Endodermal cell (in vitro differentiated cells): ENCODE measurements at regions not wholly inside any gene's neighbourhood (a gene's known extent, or its start where the extent isn't known, plus 50 kb on each side); places are given as distances from the start of the nearest gene placed in this dataset.
"Not testable (repeated sequence)": the region's sequence is repeated elsewhere in the genome, so short reads cannot be mapped to it uniquely, and the experiment has no call there.

ENCODE experiments used
- DNase-seq: peaks from one replicate; pipeline ENCODE4 v3.0.0-alpha.2; 2017
- H3K27ac ChIP-seq: 2 replicates; pipeline ENCODE4 v1.5.1; 2013; ENCODE audit warnings: mild to moderate bottlenecking, low read depth, low read length, moderate library complexity
- H3K27me3 ChIP-seq: 2 replicates; pipeline ENCODE4 v1.6.1; 2013; ENCODE audit warnings: mild to moderate bottlenecking, low read length, moderate library complexity; ENCODE audit not compliant: insufficient read depth, control insufficient read depth, poor library complexity, severe bottlenecking
- H3K36me3 ChIP-seq: 2 replicates; pipeline ENCODE4 v1.7.0; 2013; ENCODE audit warnings: mild to moderate bottlenecking, low read length, moderate library complexity; ENCODE audit not compliant: control insufficient read depth, insufficient read depth
- H3K4me1 ChIP-seq: one replicate; pipeline ENCODE4 v1.7.0; 2013; ENCODE audit warnings: low read length; ENCODE audit not compliant: control insufficient read depth, insufficient read depth
- H3K4me3 ChIP-seq: 2 replicates; pipeline ENCODE4 v1.5.1; 2013; ENCODE audit warnings: mild to moderate bottlenecking, low read length, moderate library complexity
- H3K9ac ChIP-seq: 2 replicates; pipeline ENCODE4 v1.6.1; 2013; ENCODE audit warnings: mild to moderate bottlenecking, low read length, moderate library complexity; ENCODE audit not compliant: poor library complexity, severe bottlenecking; ENCODE audit errors: extremely low read depth
- H3K9me3 ChIP-seq: 2 replicates; pipeline ENCODE4 v1.6.1; 2013; ENCODE audit warnings: mild to moderate bottlenecking, low read length, moderate library complexity; ENCODE audit not compliant: control insufficient read depth
- H3K27ac Mint-ChIP-seq: 2 replicates; pipeline ENCODE4 v1.8.0; 2020; ENCODE audit warnings: mixed read lengths
- H3K27me3 Mint-ChIP-seq: 2 replicates; pipeline ENCODE4 v1.8.0; 2021; ENCODE audit warnings: mild to moderate bottlenecking, mixed read lengths; ENCODE audit not compliant: insufficient read depth
- H3K36me3 Mint-ChIP-seq: 2 replicates; pipeline ENCODE4 v1.8.0; 2020; ENCODE audit warnings: low read depth, mixed read lengths
- H3K4me1 Mint-ChIP-seq: 2 replicates; pipeline ENCODE4 v1.8.0; 2020; ENCODE audit warnings: mixed read lengths
- H3K4me3 Mint-ChIP-seq: 2 replicates; pipeline ENCODE4 v1.8.0; 2020; ENCODE audit warnings: mild to moderate bottlenecking, moderate library complexity, mixed read lengths
- H3K9me3 Mint-ChIP-seq: 2 replicates; pipeline ENCODE4 v1.8.0; 2020; ENCODE audit warnings: mild to moderate bottlenecking, mixed read lengths
- WGBS, 2 experiments: methylation state at CpG; one replicate each; pipeline versions ENCODE4 v1.1.5 to v1.1.7; 2013; ENCODE audit warnings: missing lambda C conversion rate in 2 of 2, mixed read lengths in 1 of 2; ENCODE audit not compliant: insufficient coverage in 1 of 2, insufficient read length in 1 of 2; 5-methylcytosine and 5-hydroxymethylcytosine counted together

- H3K36me3 ChIP-seq, H3K27me3 ChIP-seq, H3K4me1 ChIP-seq, DNase-seq, H3K27me3 Mint-ChIP-seq, H3K27ac Mint-ChIP-seq, H3K27ac ChIP-seq, H3K4me1 Mint-ChIP-seq, H3K36me3 Mint-ChIP-seq, H3K9ac ChIP-seq, H3K4me3 Mint-ChIP-seq, H3K4me3 ChIP-seq: not testable (repeated sequence)
- H3K9me3 ChIP-seq, result peaks cover 34% of the 10 kb centered on the region
- H3K9me3 Mint-ChIP-seq, result peaks cover 37% of the 10 kb centered on the region
- WGBS, 2 experiments, result 48 to 75% methylated on average over 1 to 2 of the region's 2 CpGs
Measured at GRCh38 chr16:34808530-34808929, 1349.1 kb downstream of the TP53TG3F start.
